ENCODE measurements at regions not wholly inside any gene's neighbourhood (a gene's known extent, or its start where the extent isn't known, plus 50 kb on each side); places are given as distances from the start of the nearest gene placed in this dataset.

DNA sequence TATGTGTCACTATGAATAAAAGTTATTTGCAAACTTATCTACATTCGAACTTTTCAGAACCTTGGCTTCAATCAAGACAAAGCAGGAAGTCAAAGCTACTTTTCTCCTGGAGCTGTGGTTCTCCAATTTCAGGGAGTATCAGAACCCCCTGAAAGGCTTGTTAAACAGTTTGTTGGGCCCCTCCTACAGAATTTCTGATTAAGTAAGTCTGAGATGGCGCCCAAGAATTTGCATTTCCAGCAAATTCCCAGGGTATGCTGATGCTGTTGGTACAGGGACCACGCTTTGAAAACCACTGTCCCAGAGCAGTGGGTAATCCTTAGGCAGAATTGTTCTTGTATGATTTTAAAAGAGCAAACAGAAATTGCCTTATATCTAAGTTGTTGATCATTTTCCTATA is 189.9 kb upstream of the KCNG1 start:
- Histone ChIP-seq H3K4me1 (ENCODE audit: insufficient read depth, low read length) (no peaks in the 10 kb centered on the region), H3K27ac (ENCODE audit: low read depth, low read length) (no peak overlapping the region), H3K9me3 (ENCODE audit: low read depth, low read length) (peaks cover 7% of the 10 kb centered on the region), H2AFZ (ENCODE audit: low read length) (no peak overlapping the region), H4K20me1 (ENCODE audit: insufficient read depth, low read length) (no peaks in the 10 kb centered on the region), H3K79me2 (ENCODE audit: insufficient read depth, low read length) (no peaks in the 10 kb centered on the region), H3K36me3 (ENCODE audit: insufficient read depth, low read length) (no peaks in the 10 kb centered on the region), H3K4me2 (ENCODE audit: insufficient read depth, low read length) (no peak overlapping the region), H3K4me3 (ENCODE audit: insufficient read depth, low read length) (no peak overlapping the region), H3K27me3 (ENCODE audit: insufficient read depth, low read length) (peaks cover 49% of the 10 kb centered on the region)
- TF ChIP-seq, protein P1, sequence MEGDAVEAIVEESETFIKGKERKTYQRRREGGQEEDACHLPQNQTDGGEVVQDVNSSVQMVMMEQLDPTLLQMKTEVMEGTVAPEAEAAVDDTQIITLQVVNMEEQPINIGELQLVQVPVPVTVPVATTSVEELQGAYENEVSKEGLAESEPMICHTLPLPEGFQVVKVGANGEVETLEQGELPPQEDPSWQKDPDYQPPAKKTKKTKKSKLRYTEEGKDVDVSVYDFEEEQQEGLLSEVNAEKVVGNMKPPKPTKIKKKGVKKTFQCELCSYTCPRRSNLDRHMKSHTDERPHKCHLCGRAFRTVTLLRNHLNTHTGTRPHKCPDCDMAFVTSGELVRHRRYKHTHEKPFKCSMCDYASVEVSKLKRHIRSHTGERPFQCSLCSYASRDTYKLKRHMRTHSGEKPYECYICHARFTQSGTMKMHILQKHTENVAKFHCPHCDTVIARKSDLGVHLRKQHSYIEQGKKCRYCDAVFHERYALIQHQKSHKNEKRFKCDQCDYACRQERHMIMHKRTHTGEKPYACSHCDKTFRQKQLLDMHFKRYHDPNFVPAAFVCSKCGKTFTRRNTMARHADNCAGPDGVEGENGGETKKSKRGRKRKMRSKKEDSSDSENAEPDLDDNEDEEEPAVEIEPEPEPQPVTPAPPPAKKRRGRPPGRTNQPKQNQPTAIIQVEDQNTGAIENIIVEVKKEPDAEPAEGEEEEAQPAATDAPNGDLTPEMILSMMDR (IDR thresholded peaks at IDR 0.05; ENCODE audit: extremely low read depth, low read depth, low read length): no peak
- DNase-seq (ENCODE audit: insufficient read length, low spot score, missing footprints): no peak

DNA sequence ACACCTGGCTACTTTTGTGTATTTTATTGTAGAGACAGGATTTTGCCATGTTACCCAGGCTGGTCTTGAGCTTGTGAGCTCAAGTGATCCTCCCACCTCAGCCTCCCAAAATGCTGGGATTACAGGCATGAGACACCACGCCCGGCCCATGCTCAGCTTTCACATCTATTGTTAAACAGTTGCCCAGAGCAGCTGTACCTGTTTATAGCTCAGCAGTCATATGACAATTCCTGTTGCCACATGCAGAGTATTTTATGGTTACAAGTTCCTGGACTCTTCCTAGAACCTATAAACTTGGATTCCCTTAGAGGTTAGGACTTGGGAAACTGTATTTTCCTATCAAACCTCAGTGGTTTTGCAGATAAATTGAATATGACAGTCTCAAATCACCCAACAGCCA is 188.3 kb upstream of the KCNG1 start:
- Histone ChIP-seq H3K4me2 (ENCODE audit: insufficient read depth, low read length) (no peak overlapping the region), H3K36me3 (ENCODE audit: insufficient read depth, low read length) (no peaks in the 10 kb centered on the region), H4K20me1 (ENCODE audit: insufficient read depth, low read length) (no peaks in the 10 kb centered on the region), H3K79me2 (ENCODE audit: insufficient read depth, low read length) (no peaks in the 10 kb centered on the region), H2AFZ (ENCODE audit: low read length) (no peak overlapping the region), H3K27me3 (ENCODE audit: insufficient read depth, low read length) (peaks cover 49% of the 10 kb centered on the region), H3K9me3 (ENCODE audit: low read depth, low read length) (no peaks in the 10 kb centered on the region), H3K27ac (ENCODE audit: low read depth, low read length) (no peak overlapping the region), H3K4me3 (ENCODE audit: insufficient read depth, low read length) (no peak overlapping the region), H3K4me1 (ENCODE audit: insufficient read depth, low read length) (no peaks in the 10 kb centered on the region)
- TF ChIP-seq, protein P1 (IDR thresholded peaks at IDR 0.05; ENCODE audit: extremely low read depth, low read depth, low read length): no peak
- DNase-seq (ENCODE audit: insufficient read length, low spot score, missing footprints): no peak

DNA sequence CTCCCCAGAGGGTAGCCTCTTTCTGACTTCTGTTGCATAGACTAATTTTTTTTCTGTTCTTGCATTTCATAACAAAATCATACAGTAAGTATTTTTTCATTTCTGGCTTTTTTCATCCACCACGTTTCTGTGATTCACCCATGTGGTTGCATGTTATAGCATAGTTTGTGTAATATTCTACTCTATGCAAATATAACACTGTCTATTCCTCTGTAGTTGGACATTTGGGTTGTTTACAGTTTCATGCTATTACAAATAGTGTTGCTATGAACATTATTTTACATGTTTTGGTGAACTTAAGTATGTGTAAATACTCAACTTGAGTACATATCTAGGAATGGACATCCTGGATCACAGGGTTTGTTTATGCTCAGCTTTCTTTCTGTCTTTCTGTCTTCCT is 187.2 kb upstream of the KCNG1 start:
- no peaks in the 10 kb centered on the region for H3K9me3 ChIP-seq (ENCODE audit: low read depth, low read length)
- no peaks in the 10 kb centered on the region for H3K4me1 ChIP-seq (ENCODE audit: insufficient read depth, low read length)
- H4K20me1 ChIP-seq (ENCODE audit: insufficient read depth, low read length): no peaks in the 10 kb centered on the region
- TF ChIP-seq, protein P1 (IDR thresholded peaks at IDR 0.05; ENCODE audit: extremely low read depth, low read depth, low read length): no peak
- H3K4me3 ChIP-seq (ENCODE audit: insufficient read depth, low read length): no peak overlapping the region
- H2AFZ ChIP-seq (ENCODE audit: low read length): no peak overlapping the region
- no peak overlapping the region for H3K4me2 ChIP-seq (ENCODE audit: insufficient read depth, low read length)
- H3K27me3 ChIP-seq (ENCODE audit: insufficient read depth, low read length): peaks cover 42% of the 10 kb centered on the region
- H3K79me2 ChIP-seq (ENCODE audit: insufficient read depth, low read length): no peaks in the 10 kb centered on the region
- H3K27ac ChIP-seq (ENCODE audit: low read depth, low read length): no peak overlapping the region
- no peaks in the 10 kb centered on the region for H3K36me3 ChIP-seq (ENCODE audit: insufficient read depth, low read length)
- no peak for DNase-seq (ENCODE audit: insufficient read length, low spot score, missing footprints)

DNA sequence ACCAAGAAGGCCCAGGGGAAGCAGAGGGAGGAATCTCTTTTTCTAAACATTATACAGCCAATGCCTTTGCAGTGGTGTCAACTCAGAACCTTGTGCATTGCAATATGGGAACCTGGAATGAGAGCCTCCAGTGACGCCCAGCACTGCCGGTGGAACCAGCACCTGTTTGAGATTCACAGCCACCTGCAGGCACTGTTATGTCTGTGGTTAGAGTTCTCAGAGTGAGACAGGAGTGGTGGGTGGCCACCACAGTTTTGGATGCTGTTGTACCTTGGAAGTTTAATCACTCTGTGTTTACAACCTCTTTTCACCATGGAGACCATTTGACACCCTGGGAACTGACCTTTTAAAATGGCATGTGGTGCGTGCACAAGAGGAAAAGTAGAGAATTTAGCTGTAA is 185.3 kb upstream of the KCNG1 start:
- Histone ChIP-seq H3K27me3 (ENCODE audit: insufficient read depth, low read length) (peaks cover 40% of the 10 kb centered on the region), H3K79me2 (ENCODE audit: insufficient read depth, low read length) (no peaks in the 10 kb centered on the region)
- TF ChIP-seq, protein P1 (IDR thresholded peaks at IDR 0.05; ENCODE audit: extremely low read depth, low read depth, low read length): no peak

More for the DNA sequence above, 185.3 kb upstream of the KCNG1 start:
- DNase-seq (ENCODE audit: insufficient read length, low spot score, missing footprints): no peak
- Histone ChIP-seq H2AFZ (ENCODE audit: low read length) (no peak overlapping the region), H4K20me1 (ENCODE audit: insufficient read depth, low read length) (no peaks in the 10 kb centered on the region), H3K4me3 (ENCODE audit: insufficient read depth, low read length) (no peak overlapping the region), H3K9me3 (ENCODE audit: low read depth, low read length) (no peaks in the 10 kb centered on the region), H3K27ac (ENCODE audit: low read depth, low read length) (no peak overlapping the region), H3K4me2 (ENCODE audit: insufficient read depth, low read length) (no peak overlapping the region), H3K36me3 (ENCODE audit: insufficient read depth, low read length) (no peaks in the 10 kb centered on the region), H3K4me1 (ENCODE audit: insufficient read depth, low read length) (no peaks in the 10 kb centered on the region)

Data from osteoblast (primary cell).